ENCODE measurements at regions not wholly inside any gene's neighbourhood (a gene's known extent, or its start where the extent isn't known, plus 50 kb on each side); places are given as distances from the start of the nearest gene placed in this dataset.

- H4K20me1 ChIP-seq (ENCODE audit: control insufficient read depth, insufficient read depth, low read depth, low read length): no peaks in the 10 kb centered on the region
- no peaks in the 10 kb centered on the region for H3F3A ChIP-seq (ENCODE audit: control insufficient read depth, insufficient read depth)
- H3K4me2 ChIP-seq (ENCODE audit: low read length): no peak overlapping the region
- no peaks in the 10 kb centered on the region for H3K9me3 ChIP-seq (ENCODE audit: control insufficient read depth, insufficient read depth, low read length)
- H3K27me3 ChIP-seq (ENCODE audit: control insufficient read depth, low read length): no peaks in the 10 kb centered on the region
- H3K27ac ChIP-seq (ENCODE audit: low read depth, low read length): no peak overlapping the region
- no peaks in the 10 kb centered on the region for H3K9me2 ChIP-seq (replicated peaks; ENCODE audit: control insufficient read depth, low read length)
- no peaks in the 10 kb centered on the region for H3K36me3 ChIP-seq (ENCODE audit: control insufficient read depth, low read length)
- no peaks in the 10 kb centered on the region for H3K4me1 ChIP-seq (ENCODE audit: control insufficient read depth, low read length)
- TF ChIP-seq EZH2phosphoT487 (IDR thresholded peaks at IDR 0.05; ENCODE audit: borderline replicate concordance, low read length) (no peak), CTCF (IDR thresholded peaks at IDR 0.05; ENCODE audit: low read depth, low read length, poor library complexity, severe bottlenecking) (no peak)
- H3K79me2 ChIP-seq (ENCODE audit: control insufficient read depth, low read length): no peaks in the 10 kb centered on the region
- H3K4me3 ChIP-seq (ENCODE audit: low read length): no peak overlapping the region
Observed at GRCh38 chr6:144805049-144805448, 519.9 kb downstream of the UTRN start.

- Histone ChIP-seq H3K4me2 (ENCODE audit: low read length) (no peak overlapping the region), H3F3A (ENCODE audit: control insufficient read depth, insufficient read depth) (no peaks in the 10 kb centered on the region), H3K4me3 (ENCODE audit: low read length) (no peak overlapping the region), H3K27ac (ENCODE audit: low read depth, low read length) (no peak overlapping the region), H3K4me1 (ENCODE audit: control insufficient read depth, low read length) (no peaks in the 10 kb centered on the region), H4K20me1 (ENCODE audit: control insufficient read depth, insufficient read depth, low read depth, low read length) (no peaks in the 10 kb centered on the region), H3K9me2 (replicated peaks; ENCODE audit: control insufficient read depth, low read length) (no peaks in the 10 kb centered on the region), H3K27me3 (ENCODE audit: control insufficient read depth, low read length) (no peaks in the 10 kb centered on the region), H3K79me2 (ENCODE audit: control insufficient read depth, low read length) (no peaks in the 10 kb centered on the region), H3K36me3 (ENCODE audit: control insufficient read depth, low read length) (no peaks in the 10 kb centered on the region), H3K9me3 (ENCODE audit: control insufficient read depth, insufficient read depth, low read length) (no peaks in the 10 kb centered on the region)
- TF ChIP-seq CTCF (IDR thresholded peaks at IDR 0.05; ENCODE audit: low read depth, low read length, poor library complexity, severe bottlenecking): no peak
- no peak for TF ChIP-seq EZH2phosphoT487 (IDR thresholded peaks at IDR 0.05; ENCODE audit: borderline replicate concordance, low read length)
Observed at GRCh38 chr6:144806222-144806621, 521.1 kb downstream of the UTRN start.

- H3K27ac ChIP-seq (ENCODE audit: low read depth, low read length): no peak overlapping the region
- H3K9me2 ChIP-seq (replicated peaks; ENCODE audit: control insufficient read depth, low read length): no peaks in the 10 kb centered on the region
- H4K20me1 ChIP-seq (ENCODE audit: control insufficient read depth, insufficient read depth, low read depth, low read length): no peaks in the 10 kb centered on the region
- H3K4me3 ChIP-seq (ENCODE audit: low read length): no peak overlapping the region
- H3K79me2 ChIP-seq (ENCODE audit: control insufficient read depth, low read length): no peaks in the 10 kb centered on the region
- no peaks in the 10 kb centered on the region for H3K27me3 ChIP-seq (ENCODE audit: control insufficient read depth, low read length)
- H3K4me1 ChIP-seq (ENCODE audit: control insufficient read depth, low read length): no peaks in the 10 kb centered on the region
- H3K36me3 ChIP-seq (ENCODE audit: control insufficient read depth, low read length): no peaks in the 10 kb centered on the region
- TF ChIP-seq CTCF (IDR thresholded peaks at IDR 0.05; ENCODE audit: low read depth, low read length, poor library complexity, severe bottlenecking) (no peak), EZH2phosphoT487 (IDR thresholded peaks at IDR 0.05; ENCODE audit: borderline replicate concordance, low read length) (no peak)
- no peaks in the 10 kb centered on the region for H3K9me3 ChIP-seq (ENCODE audit: control insufficient read depth, insufficient read depth, low read length)
- H3K4me2 ChIP-seq (ENCODE audit: low read length): no peak overlapping the region
- no peaks in the 10 kb centered on the region for H3F3A ChIP-seq (ENCODE audit: control insufficient read depth, insufficient read depth)
Observed at GRCh38 chr6:144809120-144809519, 524.0 kb downstream of the UTRN start.

GRCh38 chr6:144809969-144810368 is 524.8 kb downstream of the UTRN start:
- no peak overlapping the region for H3K4me2 ChIP-seq (ENCODE audit: low read length)
- no peaks in the 10 kb centered on the region for H3K36me3 ChIP-seq (ENCODE audit: control insufficient read depth, low read length)
- no peaks in the 10 kb centered on the region for H3K27me3 ChIP-seq (ENCODE audit: control insufficient read depth, low read length)
- H3K4me3 ChIP-seq (ENCODE audit: low read length): no peak overlapping the region
- no peaks in the 10 kb centered on the region for H3K79me2 ChIP-seq (ENCODE audit: control insufficient read depth, low read length)
- no peaks in the 10 kb centered on the region for H4K20me1 ChIP-seq (ENCODE audit: control insufficient read depth, insufficient read depth, low read depth, low read length)
- H3F3A ChIP-seq (ENCODE audit: control insufficient read depth, insufficient read depth): no peaks in the 10 kb centered on the region
- TF ChIP-seq CTCF (IDR thresholded peaks at IDR 0.05; ENCODE audit: low read depth, low read length, poor library complexity, severe bottlenecking): no peak
- H3K27ac ChIP-seq (ENCODE audit: low read depth, low read length): no peak overlapping the region
- no peaks in the 10 kb centered on the region for H3K9me2 ChIP-seq (replicated peaks; ENCODE audit: control insufficient read depth, low read length)
- no peaks in the 10 kb centered on the region for H3K9me3 ChIP-seq (ENCODE audit: control insufficient read depth, insufficient read depth, low read length)
- H3K4me1 ChIP-seq (ENCODE audit: control insufficient read depth, low read length): no peaks in the 10 kb centered on the region
